ENCODE measurements at regions not wholly inside any gene's neighbourhood (a gene's known extent, or its start where the extent isn't known, plus 50 kb on each side); places are given as distances from the start of the nearest gene placed in this dataset.

DNA sequence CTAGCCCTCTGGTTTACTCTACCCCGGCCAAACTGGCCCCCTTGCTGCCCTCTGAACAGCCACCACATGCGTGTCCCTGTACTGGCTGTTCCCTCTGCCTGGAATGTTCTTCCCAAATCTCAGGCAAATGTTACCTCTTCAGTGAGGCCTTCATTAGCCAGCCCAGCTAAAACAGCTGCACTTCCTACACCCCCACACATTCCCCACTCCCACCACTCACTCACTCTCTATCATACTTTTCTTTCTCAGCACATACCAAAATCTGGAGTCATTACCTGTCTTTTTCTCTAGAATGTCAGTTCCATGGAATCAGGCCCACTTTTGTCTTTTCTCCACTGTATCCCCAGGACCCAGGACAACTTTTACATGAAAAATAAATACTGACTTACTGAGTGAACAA, 401.2 kb upstream of the SULF2 start:
- TF ChIP-seq, protein P1, sequence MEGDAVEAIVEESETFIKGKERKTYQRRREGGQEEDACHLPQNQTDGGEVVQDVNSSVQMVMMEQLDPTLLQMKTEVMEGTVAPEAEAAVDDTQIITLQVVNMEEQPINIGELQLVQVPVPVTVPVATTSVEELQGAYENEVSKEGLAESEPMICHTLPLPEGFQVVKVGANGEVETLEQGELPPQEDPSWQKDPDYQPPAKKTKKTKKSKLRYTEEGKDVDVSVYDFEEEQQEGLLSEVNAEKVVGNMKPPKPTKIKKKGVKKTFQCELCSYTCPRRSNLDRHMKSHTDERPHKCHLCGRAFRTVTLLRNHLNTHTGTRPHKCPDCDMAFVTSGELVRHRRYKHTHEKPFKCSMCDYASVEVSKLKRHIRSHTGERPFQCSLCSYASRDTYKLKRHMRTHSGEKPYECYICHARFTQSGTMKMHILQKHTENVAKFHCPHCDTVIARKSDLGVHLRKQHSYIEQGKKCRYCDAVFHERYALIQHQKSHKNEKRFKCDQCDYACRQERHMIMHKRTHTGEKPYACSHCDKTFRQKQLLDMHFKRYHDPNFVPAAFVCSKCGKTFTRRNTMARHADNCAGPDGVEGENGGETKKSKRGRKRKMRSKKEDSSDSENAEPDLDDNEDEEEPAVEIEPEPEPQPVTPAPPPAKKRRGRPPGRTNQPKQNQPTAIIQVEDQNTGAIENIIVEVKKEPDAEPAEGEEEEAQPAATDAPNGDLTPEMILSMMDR (IDR thresholded peaks at IDR 0.05) = no peak
- no peak for TF ChIP-seq POLR2A (IDR thresholded peaks at IDR 0.05)

Data from body of pancreas (tissue), 4 donors.